ENCODE measurements at regions not wholly inside any gene's neighbourhood (a gene's known extent, or its start where the extent isn't known, plus 50 kb on each side); places are given as distances from the start of the nearest gene placed in this dataset.

- intact Hi-C loops (cut with DNase I; ENCODE audit: low total_unique reads): no loop called here
- no peak overlapping the region for H3K4me3 ChIP-seq (ENCODE audit: low read depth, poor library complexity, severe bottlenecking)
- TF ChIP-seq CTCF (IDR thresholded peaks at IDR 0.05) (no peak), POLR2A (IDR thresholded peaks at IDR 0.05) (no peak)
- no peak for DNase-seq (ENCODE audit: low spot score in 2 of 2)
- 76 to 84% methylated on average over 2 of the region's 2 CpGs for WGBS, 2 donors
Measured at GRCh38 chr11:19448651-19449050, 207.9 kb upstream of the E2F8 start.

- H3K4me3 ChIP-seq (ENCODE audit: low read depth, poor library complexity, severe bottlenecking): no peak overlapping the region
- 61 to 63% methylated on average over 5 of the region's 5 CpGs for WGBS, 2 donors
- TF ChIP-seq POLR2A (IDR thresholded peaks at IDR 0.05): no peak
- TF ChIP-seq CTCF (IDR thresholded peaks at IDR 0.05): no peak
Measured at GRCh38 chr11:19447150-19447566, 206.4 kb upstream of the E2F8 start.

GRCh38 chr11:19445771-19446170, 205.0 kb upstream of the E2F8 start:
- WGBS, 2 donors: 38 to 47% methylated on average over 2 of the region's 2 CpGs
- no peak overlapping the region for H3K4me3 ChIP-seq (ENCODE audit: low read depth, poor library complexity, severe bottlenecking)
- intact Hi-C loops (cut with DNase I; ENCODE audit: low total_unique reads): no loop called here
- TF ChIP-seq POLR2A (IDR thresholded peaks at IDR 0.05): no peak
- DNase-seq (ENCODE audit: low spot score in 2 of 2): no peak

More at GRCh38 chr11:19447150-19447566, 206.4 kb upstream of the E2F8 start:
- no peak for DNase-seq (ENCODE audit: low spot score in 2 of 2)
- intact Hi-C loops (cut with DNase I; ENCODE audit: low total_unique reads): no loop called here

- WGBS, 2 donors: 54 to 63% methylated on average over 2 of the region's 2 CpGs
- DNase-seq (ENCODE audit: low spot score in 2 of 2): no peak
- no peak overlapping the region for H3K4me3 ChIP-seq (ENCODE audit: low read depth, poor library complexity, severe bottlenecking)
- TF ChIP-seq CTCF (IDR thresholded peaks at IDR 0.05): no peak
- no peak for TF ChIP-seq POLR2A (IDR thresholded peaks at IDR 0.05)
- intact Hi-C loops (cut with DNase I; ENCODE audit: low total_unique reads): no loop called here
Measured at GRCh38 chr11:19444231-19444630, 203.5 kb upstream of the E2F8 start.

- no peak for TF ChIP-seq CTCF (IDR thresholded peaks at IDR 0.05)
- TF ChIP-seq POLR2A (IDR thresholded peaks at IDR 0.05): no peak
- DNase-seq (ENCODE audit: low spot score in 2 of 2): no peak
- intact Hi-C loops (cut with DNase I; ENCODE audit: low total_unique reads): no loop called here
- H3K4me3 ChIP-seq (ENCODE audit: low read depth, poor library complexity, severe bottlenecking): no peak overlapping the region
Measured at GRCh38 chr11:19442554-19442910, 201.8 kb upstream of the E2F8 start.

- H3K4me3 ChIP-seq (ENCODE audit: low read depth, poor library complexity, severe bottlenecking): no peak overlapping the region
- no peak for DNase-seq (ENCODE audit: low spot score in 2 of 2)
- intact Hi-C loops (cut with DNase I; ENCODE audit: low total_unique reads): no loop called here
- 53 to 56% methylated on average over 11 of the region's 11 CpGs for WGBS, 2 donors
- TF ChIP-seq POLR2A (IDR thresholded peaks at IDR 0.05): no peak
- no peak for TF ChIP-seq CTCF (IDR thresholded peaks at IDR 0.05)
Measured at GRCh38 chr11:19441752-19442553, 201.2 kb upstream of the E2F8 start.
